Neural crest cell (in vitro differentiated cells): ENCODE measurements at regions not wholly inside any gene's neighbourhood (a gene's known extent, or its start where the extent isn't known, plus 50 kb on each side); places are given as distances from the start of the nearest gene placed in this dataset.
"Not testable (repeated sequence)": the region's sequence is repeated elsewhere in the genome, so short reads cannot be mapped to it uniquely, and the experiment has no call there.

ENCODE experiments used
- DNase-seq: peaks from one replicate; pipeline ENCODE4 v3.0.0; 2021; ENCODE audit warnings: low read depth, mixed read lengths, low spot score
- H3K27ac Mint-ChIP-seq: one replicate; pipeline ENCODE4 v1.8.0; 2021; ENCODE audit warnings: mild to moderate bottlenecking, mixed read lengths; ENCODE audit not compliant: unreplicated experiment
- H3K27me3 Mint-ChIP-seq: 2 replicates; pipeline ENCODE4 v1.8.0; 2021; ENCODE audit warnings: low read depth, mild to moderate bottlenecking, mixed read lengths
- H3K36me3 Mint-ChIP-seq: 2 replicates; pipeline ENCODE4 v1.8.0; 2021; ENCODE audit warnings: low read depth, mild to moderate bottlenecking, mixed read lengths
- H3K4me1 Mint-ChIP-seq: 2 replicates; pipeline ENCODE4 v1.8.0; 2021; ENCODE audit warnings: mixed read lengths
- H3K4me3 Mint-ChIP-seq: one replicate; pipeline ENCODE4 v1.8.0; 2021; ENCODE audit warnings: mild to moderate bottlenecking, mixed read lengths
- H3K9me3 Mint-ChIP-seq: 2 replicates; pipeline ENCODE4 v1.8.0; 2021; ENCODE audit warnings: mixed read lengths
- CTCF ChIP-seq: fragments of 200-600 bp; sonication (generic); conservative IDR thresholded peaks from 2 replicates; pipeline ENCODE4 v1.5.0; 2021; ENCODE audit warnings: antibody characterized with exemption, mild to moderate bottlenecking

GRCh38 chr6:20341564-20341963 is 60.1 kb upstream of the E2F3 start:
- Mint-ChIP-seq H3K27ac (no peak overlapping the region), H3K9me3 (no peaks in the 10 kb centered on the region), H3K4me1 (no peaks in the 10 kb centered on the region), H3K4me3 (no peak overlapping the region), H3K27me3 (no peaks in the 10 kb centered on the region), H3K36me3 (no peaks in the 10 kb centered on the region)
- DNase-seq = no peak
- no peak for TF ChIP-seq CTCF

DNA sequence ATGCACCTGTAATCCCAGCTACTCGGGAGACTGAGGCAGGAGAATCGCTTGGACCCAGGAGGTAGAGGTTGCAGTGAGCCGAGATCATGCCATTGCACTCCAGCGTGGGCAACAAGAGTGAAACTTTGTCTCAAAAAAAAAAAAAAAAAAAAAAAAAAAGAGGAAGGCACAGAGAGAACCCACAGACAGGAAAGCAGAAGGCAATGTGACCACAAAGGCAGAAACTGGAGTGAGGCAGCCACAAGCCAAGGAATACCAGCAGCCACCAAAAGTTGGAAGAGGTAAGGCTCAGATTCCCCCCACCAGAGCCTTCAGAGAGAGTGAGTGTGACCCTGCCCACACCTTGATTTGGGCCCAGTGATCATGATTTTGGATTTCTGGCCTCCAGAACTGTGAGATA is 54.7 kb upstream of the E2F3 start:
- not testable (repeated sequence) for H3K9me3 Mint-ChIP-seq, H3K27ac Mint-ChIP-seq, H3K36me3 Mint-ChIP-seq, H3K27me3 Mint-ChIP-seq, H3K4me1 Mint-ChIP-seq, DNase-seq, H3K4me3 Mint-ChIP-seq

- H3K4me3 Mint-ChIP-seq = no peak overlapping the region
- no peaks in the 10 kb centered on the region for H3K36me3 Mint-ChIP-seq
These were observed 53.6 kb upstream of the E2F3 start for GRCh38 chr6:20348041-20348440.

DNA sequence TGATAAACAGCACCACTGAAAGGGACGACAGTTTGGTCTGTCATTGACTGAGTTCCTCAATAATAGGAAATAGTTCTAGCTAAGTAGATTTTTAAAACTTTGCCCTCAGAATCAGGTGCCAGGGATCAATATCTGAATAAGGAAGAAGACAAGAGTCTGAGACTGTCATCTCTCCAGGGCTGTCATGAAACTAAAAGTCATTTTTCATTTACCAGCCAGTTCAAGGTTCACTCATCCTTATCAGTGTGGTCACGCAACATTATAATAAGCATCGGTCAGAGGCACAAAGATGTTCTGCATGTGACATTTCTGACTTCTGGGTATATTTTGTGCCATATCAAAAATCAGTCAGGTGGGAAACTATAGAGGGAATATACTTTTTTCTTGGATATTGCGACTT is 52.5 kb upstream of the E2F3 start:
- Mint-ChIP-seq H3K4me3 (no peak overlapping the region), H3K36me3 (no peaks in the 10 kb centered on the region)

More at GRCh38 chr6:20348041-20348440, 53.6 kb upstream of the E2F3 start:
- Mint-ChIP-seq H3K9me3 (peaks cover under 1% of the 10 kb centered on the region), H3K27me3 (no peaks in the 10 kb centered on the region), H3K4me1 (no peaks in the 10 kb centered on the region), H3K27ac (no peak overlapping the region)
- no peak for DNase-seq
- no peak for TF ChIP-seq CTCF

GRCh38 chr6:20350215-20350614 is 51.5 kb upstream of the E2F3 start:
- H3K9me3 Mint-ChIP-seq = peaks cover 7% of the 10 kb centered on the region
- H3K4me1 Mint-ChIP-seq = no peaks in the 10 kb centered on the region
- H3K36me3 Mint-ChIP-seq = no peaks in the 10 kb centered on the region
- H3K27me3 Mint-ChIP-seq = no peaks in the 10 kb centered on the region
- no peak for DNase-seq
- TF ChIP-seq CTCF = no peak
- H3K4me3 Mint-ChIP-seq = no peak overlapping the region
- H3K27ac Mint-ChIP-seq = no peak overlapping the region

More for the DNA sequence above, 52.5 kb upstream of the E2F3 start:
- H3K27me3 Mint-ChIP-seq = no peaks in the 10 kb centered on the region
- H3K4me1 Mint-ChIP-seq = no peaks in the 10 kb centered on the region
- TF ChIP-seq CTCF = no peak
- H3K27ac Mint-ChIP-seq = no peak overlapping the region
- DNase-seq = no peak
- peaks cover 5% of the 10 kb centered on the region for H3K9me3 Mint-ChIP-seq

DNA sequence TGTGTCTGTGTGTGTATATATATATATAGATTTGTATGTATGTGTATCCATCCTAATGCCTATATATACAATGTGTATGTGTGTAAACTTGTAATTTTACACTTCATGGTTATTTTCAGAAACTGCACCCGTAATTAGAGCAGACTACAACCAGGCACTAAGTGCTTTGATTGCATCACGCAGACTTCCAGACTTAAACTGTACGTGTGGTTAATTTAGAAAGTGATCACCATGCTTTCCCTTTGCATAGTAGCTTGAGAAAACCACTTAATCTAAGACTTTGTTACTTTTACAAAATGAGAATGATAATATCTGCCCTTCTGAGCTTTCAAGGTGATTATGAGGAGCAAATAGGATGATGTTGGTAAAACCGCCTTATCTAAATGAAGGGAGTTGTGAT is 50.1 kb upstream of the E2F3 start:
- no peak for DNase-seq
- no peaks in the 10 kb centered on the region for H3K4me1 Mint-ChIP-seq
- no peak overlapping the region for H3K4me3 Mint-ChIP-seq
- peaks cover 9% of the 10 kb centered on the region for H3K9me3 Mint-ChIP-seq
- no peak overlapping the region for H3K27ac Mint-ChIP-seq
- no peak for TF ChIP-seq CTCF
- H3K36me3 Mint-ChIP-seq = no peaks in the 10 kb centered on the region
- no peaks in the 10 kb centered on the region for H3K27me3 Mint-ChIP-seq
